Spleen (tissue), 11 donors: ENCODE measurements at regions not wholly inside any gene's neighbourhood (a gene's known extent, or its start where the extent isn't known, plus 50 kb on each side); places are given as distances from the start of the nearest gene placed in this dataset.

Experiments used
- DNase-seq: peaks from one replicate; pipeline ENCODE4 v3.0.0-alpha.2; 2020
- H3K27ac ChIP-seq, 8 donors: fragments of 200-600 bp; sonication (generic) in 7 of 8; 1 replicate in 4 of 8; 2 replicates in 4 of 8; pipeline versions ENCODE4 v1.5.0 to v1.8.0; 2016 to 2021; ENCODE audit warnings: inconsistent platforms in 4 of 8, mild to moderate bottlenecking in 4 of 8, moderate library complexity in 1 of 8
- H3K27me3 ChIP-seq, 7 donors: fragments of 200-600 bp; sonication (generic) in 6 of 7; replicated peaks in 1 of 7; 1 replicate in 4 of 7; 2 replicates in 3 of 7; pipeline versions ENCODE4 v1.5.0 to v1.8.0; 2016 to 2021; ENCODE audit warnings: inconsistent platforms in 3 of 7, mild to moderate bottlenecking in 1 of 7
- H3K36me3 ChIP-seq, 6 donors: fragments of 200-600 bp; sonication (generic) in 5 of 6; 1 replicate in 4 of 6; 2 replicates in 2 of 6; pipeline versions ENCODE4 v1.5.0 to v1.8.0; 2016 to 2021; ENCODE audit warnings: inconsistent platforms in 2 of 6
- H3K4me1 ChIP-seq, 6 donors: fragments of 200-600 bp; sonication (generic) in 5 of 6; 1 replicate in 3 of 6; 2 replicates in 3 of 6; pipeline versions ENCODE4 v1.5.0 to v1.8.0; 2016 to 2021; ENCODE audit warnings: inconsistent platforms in 3 of 6
- H3K4me3 ChIP-seq, 8 donors: fragments of 200-600 bp; sonication (generic) in 7 of 8; 1 replicate in 4 of 8; 2 replicates in 4 of 8; pipeline versions ENCODE4 v1.5.0 to v1.8.0; 2016 to 2021; ENCODE audit warnings: inconsistent platforms in 4 of 8, mild to moderate bottlenecking in 4 of 8, moderate library complexity in 2 of 8
- H3K9me3 ChIP-seq, 8 donors: fragments of 200-600 bp; sonication (generic) in 7 of 8; 1 replicate in 4 of 8; 2 replicates in 4 of 8; pipeline versions ENCODE4 v1.5.0 to v1.8.0; 2016 to 2021; ENCODE audit warnings: inconsistent platforms in 4 of 8
- POLR2A ChIP-seq, 3 donors: fragments of 450-650 bp; IDR thresholded peaks; one replicate each; pipeline ENCODE4 v1.5.1; 2017; ENCODE audit warnings: antibody characterized with exemption in 3 of 3, mild to moderate bottlenecking in 1 of 3
- POLR2AphosphoS5 ChIP-seq, 3 donors: sonication (generic); formaldehyde crosslinking; IDR thresholded peaks; one replicate each; pipeline ENCODE4 v1.5.1; 2017; ENCODE audit warnings: antibody characterized with exemption in 3 of 3
- WGBS, 5 donors: extraction: QIAGEN DNeasy Blood & Tissue Kit in 3 of 5; methylation state at CpG; one replicate each; pipeline versions ENCODE4 v1.1.5 to v1.1.7; 2013 to 2018; 5-methylcytosine and 5-hydroxymethylcytosine counted together
- intact Hi-C: fragments of 100-400 bp; cut with DNase I; formaldehyde crosslinking; loops from one replicate; pipeline ENCODE4 v1.15.0; 2023; ENCODE audit warnings: low total_unique reads
- TF ChIP-seq, protein P1 (sequence below), 11 experiments: fragments of 200-600 bp in 7 of 11; fragments of 450-650 bp in 4 of 11; sonication (generic) in 4 of 11; IDR thresholded peaks in 8 of 11; conservative IDR thresholded peaks in 3 of 11; 1 replicate in 7 of 11; 2 replicates in 4 of 11; pipeline versions ENCODE4 v1.4.0 to v1.8.0; 2016 to 2021; ENCODE audit warnings: antibody characterized with exemption in 11 of 11, inconsistent platforms in 4 of 11, mild to moderate bottlenecking in 1 of 11
- donor health status: healthy with polysubstance abuse.
- donor health status: DM: no; HTN: no; CAD: no; lungs with moderate emphysema.
- donor health status: DM: no; HTN: no; CAD: no.
- donor health status: Bipolar disorder and iron deficiency.
- donor health status: healthy.
- donor health status: DM: no; HTN: no; CAD: no.
- donor health status: DM: yes; HTN: yes; CAD: no.

DNA sequence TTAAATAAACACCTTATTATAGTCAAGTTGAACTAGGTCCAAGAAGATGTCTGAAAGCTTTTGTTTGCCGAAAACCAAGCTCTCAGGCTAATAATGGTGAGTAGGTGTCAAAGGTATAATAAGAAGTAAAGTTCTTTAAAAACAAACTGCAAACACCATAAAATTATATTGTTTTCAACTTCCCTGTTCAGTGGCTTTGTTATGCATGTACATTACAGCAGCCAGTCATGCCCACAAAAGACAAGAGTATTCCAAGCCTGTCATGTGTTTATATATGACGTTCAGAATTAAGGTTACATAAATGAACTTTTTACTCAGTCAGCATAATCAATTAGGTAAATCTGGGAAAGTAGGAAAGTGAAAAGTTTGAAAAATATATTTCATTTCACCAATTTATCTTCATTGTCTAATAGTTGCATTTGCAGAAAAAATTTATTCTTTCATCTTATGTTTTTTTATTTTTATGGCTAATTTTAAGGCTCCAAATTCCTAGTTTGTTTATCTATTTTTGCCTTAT lies 928.7 kb upstream of the SOX9 start:
- TF ChIP-seq, protein P1, sequence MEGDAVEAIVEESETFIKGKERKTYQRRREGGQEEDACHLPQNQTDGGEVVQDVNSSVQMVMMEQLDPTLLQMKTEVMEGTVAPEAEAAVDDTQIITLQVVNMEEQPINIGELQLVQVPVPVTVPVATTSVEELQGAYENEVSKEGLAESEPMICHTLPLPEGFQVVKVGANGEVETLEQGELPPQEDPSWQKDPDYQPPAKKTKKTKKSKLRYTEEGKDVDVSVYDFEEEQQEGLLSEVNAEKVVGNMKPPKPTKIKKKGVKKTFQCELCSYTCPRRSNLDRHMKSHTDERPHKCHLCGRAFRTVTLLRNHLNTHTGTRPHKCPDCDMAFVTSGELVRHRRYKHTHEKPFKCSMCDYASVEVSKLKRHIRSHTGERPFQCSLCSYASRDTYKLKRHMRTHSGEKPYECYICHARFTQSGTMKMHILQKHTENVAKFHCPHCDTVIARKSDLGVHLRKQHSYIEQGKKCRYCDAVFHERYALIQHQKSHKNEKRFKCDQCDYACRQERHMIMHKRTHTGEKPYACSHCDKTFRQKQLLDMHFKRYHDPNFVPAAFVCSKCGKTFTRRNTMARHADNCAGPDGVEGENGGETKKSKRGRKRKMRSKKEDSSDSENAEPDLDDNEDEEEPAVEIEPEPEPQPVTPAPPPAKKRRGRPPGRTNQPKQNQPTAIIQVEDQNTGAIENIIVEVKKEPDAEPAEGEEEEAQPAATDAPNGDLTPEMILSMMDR (IDR thresholded peaks at IDR 0.05 in 8 of 11, conservative IDR thresholded peaks at IDR 0.05 in 3 of 11) = no peak
- TF ChIP-seq POLR2AphosphoS5 (IDR thresholded peaks at IDR 0.05) (no peak), POLR2A (IDR thresholded peaks at IDR 0.05) (no peak)
- WGBS, 5 donors = 83 to 94% (median 90%) methylated on average over 2 of the region's 2 CpGs
- no peak overlapping the region for H3K27ac ChIP-seq
- DNase-seq = no peak
- H3K9me3 ChIP-seq = peaks cover 0 to 11% (median 0%) of the 10 kb centered on the region in 8 donors
- no peaks in the 10 kb centered on the region for H3K27me3 ChIP-seq
- H3K4me1 ChIP-seq = no peaks in the 10 kb centered on the region
- intact Hi-C loops = no loop called here
- H3K4me3 ChIP-seq = no peak overlapping the region
- no peaks in the 10 kb centered on the region for H3K36me3 ChIP-seq

DNA sequence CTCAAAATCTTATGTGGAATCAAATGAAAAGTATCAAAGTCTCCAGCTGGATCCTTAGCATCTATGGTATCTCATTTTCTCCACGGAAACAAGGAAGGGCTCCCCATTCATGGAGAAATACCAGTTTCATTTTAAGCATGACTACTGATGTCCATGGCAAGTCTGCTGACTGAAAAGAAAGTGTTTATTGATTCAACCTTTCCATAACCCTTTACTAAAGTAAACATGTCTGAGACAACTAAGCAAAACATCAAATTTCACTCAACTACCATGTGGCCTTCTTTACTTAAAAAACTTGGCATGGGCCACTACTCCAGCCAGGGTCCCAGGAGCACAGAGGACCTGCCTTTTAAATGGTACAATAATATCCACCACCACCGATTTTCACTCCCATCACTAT lies 928.0 kb upstream of the SOX9 start:
- intact Hi-C loops = no loop called here
- no peak overlapping the region for H3K27ac ChIP-seq
- TF ChIP-seq POLR2AphosphoS5 (IDR thresholded peaks at IDR 0.05) = no peak
- TF ChIP-seq, protein P1 (IDR thresholded peaks at IDR 0.05 in 8 of 11, conservative IDR thresholded peaks at IDR 0.05 in 3 of 11) = no peak
- TF ChIP-seq POLR2A (IDR thresholded peaks at IDR 0.05) = no peak
- H3K9me3 ChIP-seq = peaks cover 0 to 11% (median 0%) of the 10 kb centered on the region in 8 donors
- no peaks in the 10 kb centered on the region for H3K27me3 ChIP-seq
- WGBS, 5 donors = 75 to 86% (median 83%) methylated on average over 2 of the region's 2 CpGs
- H3K36me3 ChIP-seq = no peaks in the 10 kb centered on the region
- DNase-seq = no peak
- H3K4me1 ChIP-seq = no peaks in the 10 kb centered on the region
- H3K4me3 ChIP-seq = no peak overlapping the region

DNA sequence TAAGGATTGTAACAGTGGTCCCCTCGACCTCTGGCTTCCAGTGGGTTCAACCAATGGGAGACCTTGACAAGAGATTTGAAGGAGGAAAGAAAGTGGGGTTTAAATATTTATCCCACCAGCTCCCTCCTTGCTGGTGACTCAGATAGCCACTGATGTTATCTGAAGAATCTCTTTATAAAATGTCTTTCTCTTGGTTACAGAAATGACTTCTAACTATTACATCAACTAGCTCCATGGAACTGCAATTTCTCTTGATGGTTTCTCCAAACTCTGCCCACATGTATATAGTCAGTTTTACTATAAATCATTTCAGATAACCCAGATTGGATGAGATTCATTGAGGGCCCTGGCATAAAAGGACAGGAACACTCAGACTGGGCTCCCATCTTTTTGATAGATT lies 920.2 kb upstream of the SOX9 start:
- Histone ChIP-seq H3K36me3 (no peaks in the 10 kb centered on the region), H3K27ac (no peak overlapping the region), H3K27me3 (no peaks in the 10 kb centered on the region), H3K4me1 (no peaks in the 10 kb centered on the region), H3K9me3 (peaks cover 0 to 6% (median 0%) of the 10 kb centered on the region in 8 donors), H3K4me3 (no peak overlapping the region)
- intact Hi-C loops = loop anchor here (10.0 kb wide), 1 partner anchor 76 kb away; no protein-coding TSS in a partner anchor
- TF ChIP-seq POLR2A (IDR thresholded peaks at IDR 0.05) (no peak), POLR2AphosphoS5 (IDR thresholded peaks at IDR 0.05) (no peak)
- TF ChIP-seq, protein P1 (IDR thresholded peaks at IDR 0.05 in 8 of 11, conservative IDR thresholded peaks at IDR 0.05 in 3 of 11) = no peak
- WGBS, 5 donors = 18 to 57% (median 46%) methylated on average over 1 of the region's 1 CpG
- no peak for DNase-seq

DNA sequence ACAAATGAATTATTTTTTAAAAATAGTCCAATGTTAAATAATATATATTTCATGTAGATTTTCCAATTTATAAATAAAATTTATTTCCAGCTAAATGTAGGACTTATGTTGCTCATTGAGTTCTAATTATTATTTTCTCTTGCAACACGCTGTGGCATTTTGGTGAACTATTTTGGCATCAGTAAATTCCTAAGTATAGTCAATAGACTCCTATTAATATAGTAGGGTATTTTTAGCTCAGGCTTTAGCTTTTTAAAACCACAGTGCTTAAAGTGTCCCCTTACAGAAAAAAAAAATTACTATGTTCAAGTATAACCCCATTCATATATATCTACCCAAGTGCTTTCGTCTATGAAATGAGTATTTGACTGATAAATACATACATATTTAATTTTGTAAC lies 919.2 kb upstream of the SOX9 start:
- H3K4me1 ChIP-seq = no peaks in the 10 kb centered on the region
- WGBS, 5 donors = 76 to 84% (median 82%) methylated on average over 2 of the region's 2 CpGs
- TF ChIP-seq, protein P1 (IDR thresholded peaks at IDR 0.05 in 8 of 11, conservative IDR thresholded peaks at IDR 0.05 in 3 of 11) = no peak
- no peak for TF ChIP-seq POLR2A (IDR thresholded peaks at IDR 0.05)
- TF ChIP-seq POLR2AphosphoS5 (IDR thresholded peaks at IDR 0.05) = no peak
- H3K27ac ChIP-seq = no peak overlapping the region
- no peaks in the 10 kb centered on the region for H3K9me3 ChIP-seq
- H3K27me3 ChIP-seq = no peaks in the 10 kb centered on the region
- H3K4me3 ChIP-seq = no peak overlapping the region
- intact Hi-C loops = loop anchor here (10.0 kb wide), 1 partner anchor 77 kb away; no protein-coding TSS in a partner anchor
- H3K36me3 ChIP-seq = no peaks in the 10 kb centered on the region
- no peak for DNase-seq
